ENCODE measurements at regions not wholly inside any gene's neighbourhood (a gene's known extent, or its start where the extent isn't known, plus 50 kb on each side); places are given as distances from the start of the nearest gene placed in this dataset.
A peak's percentile ranks its signal among the peaks of the same experiment; 100 is the strongest.

DNA sequence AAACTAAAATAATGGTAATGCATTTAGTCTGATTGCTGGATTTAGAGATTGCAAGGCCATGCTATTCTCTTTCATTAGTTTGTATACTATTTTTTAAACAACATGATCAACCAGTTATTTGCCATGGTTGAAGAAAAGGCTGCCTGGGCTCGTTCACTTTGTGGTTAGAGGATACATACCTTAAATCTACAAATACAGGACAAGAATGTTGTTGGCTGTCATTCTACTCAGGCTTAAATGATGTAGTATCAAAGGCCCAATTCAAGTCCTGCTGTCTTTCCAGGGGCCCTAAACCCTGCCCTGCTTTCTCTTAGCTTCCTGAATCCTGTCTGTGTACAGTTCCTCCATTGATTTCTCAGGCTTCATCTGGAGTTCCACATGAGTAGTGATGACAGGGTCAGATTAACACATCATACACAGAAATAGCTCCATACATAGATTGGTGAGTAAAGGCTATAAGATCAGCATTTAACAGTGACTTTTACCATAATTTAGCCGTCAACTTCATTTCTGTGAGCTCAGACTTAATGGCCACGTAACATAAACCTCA, 114.9 kb upstream of the GPRIN3 start:
- peak; percentile 46 for DNase-seq (ENCODE audit: low spot score)

DNA sequence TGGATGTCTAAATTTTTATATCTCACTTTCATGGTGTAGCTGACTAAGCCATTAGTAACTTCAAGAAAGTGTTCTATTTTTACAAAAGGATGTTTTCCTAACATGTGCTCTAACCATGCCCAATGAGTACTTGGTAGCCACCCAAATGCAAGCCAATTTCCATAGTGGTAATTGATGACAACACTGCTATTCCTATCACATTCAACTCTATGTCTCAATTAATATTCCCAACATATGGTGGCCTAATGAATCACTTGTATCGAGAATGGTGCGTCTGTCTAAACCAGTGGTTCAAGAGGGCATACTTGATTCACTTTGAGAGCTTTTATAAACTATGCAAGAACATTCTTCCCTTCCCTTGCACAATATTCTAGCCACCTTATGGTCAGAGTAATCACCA, 112.9 kb upstream of the GPRIN3 start:
- no peak for DNase-seq (ENCODE audit: low spot score)

DNA sequence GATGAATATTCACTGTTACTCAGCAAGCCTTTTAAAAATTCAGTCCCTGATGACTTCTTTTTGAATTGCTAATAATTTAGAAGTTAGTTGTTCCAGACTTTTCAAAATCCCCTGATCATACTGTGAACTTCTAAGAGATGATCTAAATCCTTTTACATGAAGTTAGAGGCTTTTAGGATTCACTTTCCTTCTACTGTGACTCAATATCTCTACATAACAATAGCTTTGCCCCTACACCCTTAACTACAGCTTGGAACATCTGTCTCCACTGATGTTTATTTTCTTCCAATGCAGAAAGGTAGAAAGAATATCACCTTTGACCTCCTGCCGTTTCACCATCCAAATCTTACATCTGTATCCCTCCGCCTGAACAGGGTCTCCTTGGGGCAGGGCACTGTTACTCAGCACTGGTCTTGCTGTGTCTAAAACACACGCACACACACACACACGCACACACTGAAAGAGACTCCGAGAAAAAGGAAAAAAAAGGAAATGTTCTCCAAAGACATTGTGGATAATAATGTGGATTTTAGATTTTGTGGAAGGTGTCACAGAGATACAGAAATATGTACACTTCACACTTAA, 111.6 kb upstream of the GPRIN3 start:
- no peak for DNase-seq (ENCODE audit: low spot score)

DNA sequence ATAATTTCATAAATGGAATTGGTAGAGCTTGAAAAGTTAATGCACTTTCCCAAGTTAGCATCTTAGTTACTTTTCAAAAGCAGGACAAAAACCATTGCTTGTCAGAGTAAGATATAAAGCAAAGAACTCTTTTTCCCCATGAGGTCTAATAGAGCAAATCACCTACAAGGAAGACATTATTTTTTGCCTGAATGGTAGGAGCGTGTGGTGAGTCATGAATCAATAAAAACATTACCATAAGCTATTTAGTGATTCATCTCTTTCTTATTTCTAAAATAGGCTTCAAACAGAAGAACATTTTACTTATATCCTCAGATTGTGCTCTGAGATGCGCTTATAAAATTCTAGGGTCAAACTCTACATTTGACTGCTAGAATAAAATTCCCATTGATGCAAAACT, 109.4 kb upstream of the GPRIN3 start:
- DNase-seq (ENCODE audit: low spot score), result peak; percentile 16

DNA sequence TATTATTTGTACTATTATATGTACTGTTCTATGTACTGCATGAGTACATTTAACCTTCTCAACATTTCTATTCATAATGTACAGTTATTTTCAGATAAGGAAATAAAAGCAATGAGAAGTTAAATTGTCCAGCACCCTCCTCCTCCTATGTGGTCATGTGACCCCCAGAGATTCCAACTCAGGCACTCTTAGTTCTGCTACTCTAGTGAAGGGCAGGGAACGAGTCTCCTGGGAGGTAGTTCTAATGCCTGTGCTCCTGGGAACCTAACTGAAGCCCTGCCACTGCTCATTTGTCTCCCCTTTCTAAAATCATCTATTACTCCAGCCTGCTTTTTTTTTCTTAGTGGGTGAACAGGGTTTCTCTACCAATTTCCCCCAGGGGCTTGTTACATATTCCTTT, 105.9 kb upstream of the GPRIN3 start:
- DNase-seq (ENCODE audit: low spot score), result no peak

- DNase-seq (ENCODE audit: low spot score), result peak; percentile 12
Observed at GRCh38 chr4:89411539-89412309, 104.1 kb upstream of the GPRIN3 start.

- DNase-seq (ENCODE audit: low spot score), result peak; percentile 85
Observed at GRCh38 chr4:89410687-89411086, 103.1 kb upstream of the GPRIN3 start.

DNA sequence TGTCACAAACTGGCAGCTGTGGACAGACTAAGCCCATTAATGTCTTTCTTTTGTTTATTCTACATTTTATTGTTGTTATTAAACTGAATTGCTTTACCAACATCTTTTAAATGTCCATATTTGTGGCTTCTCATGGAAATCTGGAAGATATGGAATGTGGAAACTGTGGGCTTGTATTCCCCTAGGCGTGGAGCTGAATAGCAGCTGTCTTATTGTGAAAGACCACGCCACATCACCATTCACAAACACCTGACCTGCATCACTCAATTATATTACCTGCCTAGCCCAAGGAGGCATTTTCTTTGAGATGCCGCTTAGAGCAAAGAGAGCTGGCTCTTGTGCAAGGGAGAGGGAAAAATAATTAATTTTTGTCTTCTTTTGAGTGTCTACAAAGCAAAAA, 96.9 kb upstream of the GPRIN3 start:
- DNase-seq (ENCODE audit: low spot score), result no peak

DNA sequence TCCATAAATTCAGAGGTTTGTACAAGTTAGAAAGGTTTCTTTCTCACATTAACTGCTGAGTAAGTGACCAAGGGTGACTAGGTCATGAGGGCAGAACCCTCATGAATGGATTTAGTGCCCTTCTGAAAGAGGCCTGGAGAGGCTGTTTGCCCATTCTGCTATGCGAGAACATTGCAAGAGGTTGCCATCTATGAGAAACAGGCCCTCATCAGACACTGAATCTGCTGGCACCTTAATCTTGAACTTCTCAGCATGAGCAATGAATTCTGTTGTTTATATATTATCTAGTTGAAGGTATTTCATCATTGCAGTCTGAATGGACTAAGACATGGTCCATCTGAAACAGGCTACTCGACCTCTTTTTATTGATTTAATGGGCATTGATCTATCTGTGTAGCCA, 96.2 kb upstream of the GPRIN3 start:
- DNase-seq (ENCODE audit: low spot score), result no peak

DNA sequence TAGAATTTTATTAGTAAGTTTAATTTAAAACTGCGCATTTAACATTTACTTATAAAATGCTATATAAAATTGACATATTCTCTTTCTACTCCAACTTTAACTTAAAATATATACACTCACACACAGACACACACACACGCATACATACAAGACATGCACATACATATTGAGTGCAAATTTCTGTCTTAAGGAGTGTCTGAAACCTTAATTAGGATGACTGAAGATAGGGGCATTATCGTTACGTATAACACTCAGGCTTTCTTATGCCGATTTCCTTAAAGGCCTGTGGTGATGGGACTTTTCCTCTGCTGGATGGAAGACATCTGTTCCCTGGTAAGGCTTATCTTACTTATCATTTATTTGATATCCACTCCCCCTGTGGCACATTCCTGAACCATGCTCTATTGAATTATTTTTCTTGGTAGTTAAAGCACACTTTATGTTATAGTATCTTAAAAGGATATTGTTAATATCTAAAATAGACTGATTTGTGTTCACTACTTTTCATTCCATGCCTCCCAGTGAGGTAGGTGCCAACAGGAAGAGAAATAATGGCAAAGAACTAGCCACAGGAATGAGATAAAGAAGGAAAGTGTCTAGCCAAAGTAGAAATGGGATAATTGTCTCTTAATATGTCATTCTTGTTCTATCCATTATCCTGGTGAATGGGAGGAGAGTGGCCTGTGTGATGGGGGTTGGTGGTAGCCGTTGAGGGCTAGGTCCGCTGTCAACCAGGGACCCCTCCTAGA, 92.9 kb upstream of the GPRIN3 start:
- no peak for DNase-seq (ENCODE audit: low spot score)

- no peak for DNase-seq (ENCODE audit: low spot score)
Observed at GRCh38 chr4:89398644-89399043, 91.0 kb upstream of the GPRIN3 start.

GRCh38 chr4:89398146-89398545, 90.5 kb upstream of the GPRIN3 start:
- no peak for DNase-seq (ENCODE audit: low spot score)

- peak; percentile 40 for DNase-seq (ENCODE audit: low spot score)
Observed at GRCh38 chr4:89397441-89397840, 89.8 kb upstream of the GPRIN3 start.

- DNase-seq (ENCODE audit: low spot score), result no peak
Observed at GRCh38 chr4:89382439-89382838, 74.8 kb upstream of the GPRIN3 start.

- DNase-seq (ENCODE audit: low spot score), result no peak
Observed at GRCh38 chr4:89380980-89381379, 73.4 kb upstream of the GPRIN3 start.

DNA sequence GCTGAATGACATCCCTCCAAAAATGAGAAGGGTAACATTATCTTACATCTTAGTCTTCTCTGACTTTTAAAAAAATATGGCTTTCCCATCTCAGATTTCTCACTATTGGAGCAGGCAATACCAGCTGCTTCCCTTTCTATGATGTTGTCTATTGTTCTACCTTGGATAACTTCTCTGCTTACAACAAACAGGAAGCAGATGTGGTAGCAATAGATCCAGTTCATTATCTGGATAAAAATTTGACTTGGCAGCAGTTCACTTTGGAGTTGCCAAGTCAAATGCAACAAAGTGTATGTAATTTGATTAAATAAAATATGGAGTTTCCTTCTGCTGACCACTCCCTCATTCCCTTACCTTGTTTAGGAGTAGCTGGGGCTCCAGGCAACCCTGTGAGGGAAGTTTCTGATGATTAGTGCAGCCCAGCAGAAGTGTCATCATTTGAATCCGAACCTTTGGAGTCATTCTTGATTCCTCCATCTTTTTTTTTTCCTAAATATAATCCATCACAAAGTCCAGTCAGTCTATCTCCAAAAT, 72.0 kb upstream of the GPRIN3 start:
- DNase-seq (ENCODE audit: low spot score), result no peak

- DNase-seq (ENCODE audit: low spot score), result no peak
Observed at GRCh38 chr4:89373394-89373793, 65.8 kb upstream of the GPRIN3 start.

DNA sequence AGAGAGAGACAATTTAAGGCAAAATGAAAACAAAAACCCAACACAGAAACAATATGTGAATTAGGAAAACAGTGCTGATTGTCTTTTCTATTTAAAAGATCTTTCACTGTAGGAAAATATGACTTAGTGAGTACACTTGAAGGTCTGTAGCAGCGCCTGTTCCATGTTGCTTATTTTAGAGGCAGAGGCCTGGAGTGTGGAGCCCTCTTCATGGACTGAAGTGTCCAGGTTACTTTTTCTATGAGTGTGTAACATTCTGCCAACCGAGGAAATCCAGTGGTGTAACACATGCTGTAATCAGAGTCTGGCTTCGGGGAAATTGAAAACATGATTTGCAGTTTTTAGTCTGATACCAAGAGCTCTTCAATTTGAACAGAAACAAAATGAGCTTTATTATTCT, 64.0 kb upstream of the GPRIN3 start:
- no peak for DNase-seq (ENCODE audit: low spot score)

DNA sequence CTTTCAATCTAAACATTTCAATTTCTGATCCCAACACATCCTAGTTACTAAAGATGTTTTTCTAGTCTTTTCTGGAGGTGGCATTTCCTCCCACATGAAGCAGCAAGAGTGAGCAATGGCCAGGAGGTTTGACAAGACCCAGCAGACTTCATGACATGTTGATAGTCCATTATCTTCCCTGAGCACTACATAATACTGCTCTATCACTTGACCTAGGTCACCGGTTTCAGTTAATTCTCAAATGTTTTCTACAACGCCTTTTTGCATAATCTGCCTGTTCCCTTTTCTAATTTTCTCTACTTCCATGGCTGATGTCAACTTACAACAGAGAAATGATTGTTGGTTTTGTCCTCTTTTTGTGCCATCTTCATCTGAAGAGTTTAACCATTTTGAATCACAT, 62.0 kb upstream of the GPRIN3 start:
- no peak for DNase-seq (ENCODE audit: low spot score)

GRCh38 chr4:89368861-89369260, 61.3 kb upstream of the GPRIN3 start:
- no peak for DNase-seq (ENCODE audit: low spot score)

- peak; percentile 65 for DNase-seq (ENCODE audit: low spot score)
Observed at GRCh38 chr4:89365776-89366175, 58.2 kb upstream of the GPRIN3 start.

GRCh38 chr4:89365375-89365774, 57.8 kb upstream of the GPRIN3 start:
- no peak for DNase-seq (ENCODE audit: low spot score)

DNA sequence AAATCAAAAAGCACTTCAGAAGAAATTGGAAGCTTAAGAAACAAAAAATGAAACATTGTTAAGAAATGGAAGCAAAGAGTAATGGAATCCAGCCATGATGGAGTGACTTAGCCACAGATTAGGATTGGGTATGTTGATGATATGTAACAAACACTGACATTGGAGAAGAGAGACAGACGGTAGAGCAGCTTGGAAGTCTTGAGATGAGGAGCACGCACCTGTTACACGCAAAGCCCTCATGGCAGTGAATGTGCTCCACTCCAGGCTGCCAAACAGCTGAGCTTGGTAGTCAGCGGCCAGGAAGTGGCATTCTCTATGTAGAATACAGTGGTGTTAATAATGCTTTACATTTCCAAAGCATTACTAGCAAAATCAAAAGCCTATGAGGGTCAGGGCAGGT, 56.9 kb upstream of the GPRIN3 start:
- DNase-seq (ENCODE audit: low spot score), result no peak
